ENCODE measurements at regions not wholly inside any gene's neighbourhood (a gene's known extent, or its start where the extent isn't known, plus 50 kb on each side); places are given as distances from the start of the nearest gene placed in this dataset.

GRCh38 chr12:93990832-93991803, 157.3 kb upstream of the PLXNC1 start (continued):
- no peak for TF ChIP-seq FOXP4 (CRISPR knock-in tag; IDR thresholded peaks at IDR 0.05; ENCODE audit: borderline replicate concordance)
- no peak for TF ChIP-seq MTF1 (CRISPR knock-in tag; IDR thresholded peaks at IDR 0.05; ENCODE audit: borderline replicate concordance)
- peak; percentile 74 for TF ChIP-seq REST (IDR thresholded peaks at IDR 0.05; ENCODE audit: borderline replicate concordance)
- TF ChIP-seq REST (CRISPR knock-in tag; IDR thresholded peaks at IDR 0.05; ENCODE audit: low read depth), result no peak
- TF ChIP-seq MNT (conservative IDR thresholded peaks at IDR 0.05), result no peak
- TF ChIP-seq GATA2 (CRISPR knock-in tag; IDR thresholded peaks at IDR 0.05), result no peak
- TF ChIP-seq MYC (IDR thresholded peaks at IDR 0.05; ENCODE audit: low read depth, low read length), result no peak
- TF ChIP-seq MYC (CRISPR knock-in tag; IDR thresholded peaks at IDR 0.05; ENCODE audit: borderline replicate concordance, low read depth), result no peak
- TF ChIP-seq PATZ1 (CRISPR knock-in tag; IDR thresholded peaks at IDR 0.05; ENCODE audit: borderline replicate concordance), result no peak
- no peak for TF ChIP-seq NCOR1 (IDR thresholded peaks at IDR 0.05)
- TF ChIP-seq PML (IDR thresholded peaks at IDR 0.05; ENCODE audit: low read length), result no peak
- 0 out of 2 replicates have a peak, but pooled peaks have one; percentile 17 for TF ChIP-seq ZFX (CRISPR knock-in tag; IDR thresholded peaks at IDR 0.05)

Measured in K562 (cell line).